VCaP (cell line): ENCODE measurements at regions not wholly inside any gene's neighbourhood (a gene's known extent, or its start where the extent isn't known, plus 50 kb on each side); places are given as distances from the start of the nearest gene placed in this dataset.
"Not testable (repeated sequence)": the region's sequence is repeated elsewhere in the genome, so short reads cannot be mapped to it uniquely, and the experiment has no call there.

Source experiments
- H3K27ac ChIP-seq: fragments of 450-650 bp; 2 replicates; pipeline ENCODE4 v1.5.1; 2017
- TF ChIP-seq, protein P1 (sequence below): fragments of 450-650 bp; conservative IDR thresholded peaks from 2 replicates; pipeline ENCODE4 v1.5.1; 2017; ENCODE audit warnings: mild to moderate bottlenecking, moderate library complexity

DNA sequence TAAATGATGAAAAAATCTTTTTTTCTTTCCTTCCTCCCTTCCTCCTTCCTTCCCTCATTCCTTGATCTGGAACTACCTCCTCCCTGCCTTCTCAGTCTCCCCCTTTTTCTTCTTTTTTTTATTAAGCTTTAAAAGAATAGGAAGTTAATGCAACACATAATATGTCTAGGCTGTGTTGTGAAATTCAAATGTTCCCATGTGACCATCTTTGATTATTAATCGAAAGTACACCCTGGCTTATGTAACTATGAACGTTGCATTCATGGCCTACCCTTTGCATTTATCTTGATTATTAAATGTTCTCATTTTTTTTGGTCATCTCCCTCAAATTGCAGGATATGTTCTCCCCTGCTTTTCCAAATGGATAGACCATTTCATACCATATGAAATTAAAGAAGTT, 376.0 kb downstream of the DSEL start:
- H3K27ac ChIP-seq: no peak overlapping the region
- TF ChIP-seq, protein P1, sequence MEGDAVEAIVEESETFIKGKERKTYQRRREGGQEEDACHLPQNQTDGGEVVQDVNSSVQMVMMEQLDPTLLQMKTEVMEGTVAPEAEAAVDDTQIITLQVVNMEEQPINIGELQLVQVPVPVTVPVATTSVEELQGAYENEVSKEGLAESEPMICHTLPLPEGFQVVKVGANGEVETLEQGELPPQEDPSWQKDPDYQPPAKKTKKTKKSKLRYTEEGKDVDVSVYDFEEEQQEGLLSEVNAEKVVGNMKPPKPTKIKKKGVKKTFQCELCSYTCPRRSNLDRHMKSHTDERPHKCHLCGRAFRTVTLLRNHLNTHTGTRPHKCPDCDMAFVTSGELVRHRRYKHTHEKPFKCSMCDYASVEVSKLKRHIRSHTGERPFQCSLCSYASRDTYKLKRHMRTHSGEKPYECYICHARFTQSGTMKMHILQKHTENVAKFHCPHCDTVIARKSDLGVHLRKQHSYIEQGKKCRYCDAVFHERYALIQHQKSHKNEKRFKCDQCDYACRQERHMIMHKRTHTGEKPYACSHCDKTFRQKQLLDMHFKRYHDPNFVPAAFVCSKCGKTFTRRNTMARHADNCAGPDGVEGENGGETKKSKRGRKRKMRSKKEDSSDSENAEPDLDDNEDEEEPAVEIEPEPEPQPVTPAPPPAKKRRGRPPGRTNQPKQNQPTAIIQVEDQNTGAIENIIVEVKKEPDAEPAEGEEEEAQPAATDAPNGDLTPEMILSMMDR: no peak

DNA sequence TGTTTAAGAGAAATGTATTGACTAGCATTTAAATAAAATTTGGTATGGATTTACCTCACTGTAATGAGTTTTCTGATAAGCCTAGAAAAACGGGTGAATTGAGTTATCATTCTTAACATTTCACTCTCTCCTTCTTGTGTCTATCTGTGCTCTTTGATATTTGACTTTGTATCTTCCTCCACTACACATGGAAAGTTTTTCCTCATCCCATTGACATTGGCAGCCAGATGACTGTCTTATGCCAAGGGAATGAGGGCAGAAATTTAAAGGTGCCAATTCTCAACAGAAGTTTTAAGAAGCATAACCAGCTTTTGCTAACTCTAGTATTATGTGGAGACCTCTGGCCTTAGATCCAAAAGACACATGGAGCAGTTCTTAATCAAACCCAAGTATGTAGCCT, 376.6 kb downstream of the DSEL start:
- H3K27ac ChIP-seq: no peak overlapping the region
- TF ChIP-seq, protein P1: no peak

DNA sequence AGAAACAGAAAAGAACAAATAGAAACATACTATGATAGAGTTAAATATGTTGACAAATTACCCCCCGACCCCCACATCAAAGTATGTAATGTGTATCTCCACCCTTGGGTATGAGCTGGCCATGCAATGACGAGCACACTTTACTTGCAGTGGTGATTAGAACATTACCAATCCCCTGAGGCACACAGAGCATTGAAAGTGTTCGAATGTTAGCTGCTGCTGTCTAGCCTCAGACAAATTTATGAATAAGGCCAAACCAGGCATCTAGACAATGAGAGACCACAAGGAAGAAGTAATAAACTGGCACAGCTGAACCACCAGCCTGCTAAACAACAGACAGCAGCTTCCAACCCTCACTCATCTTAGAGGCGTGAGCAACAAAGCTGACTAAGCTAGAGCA, 380.5 kb downstream of the DSEL start:
- no peak overlapping the region for H3K27ac ChIP-seq
- TF ChIP-seq, protein P1: no peak

DNA sequence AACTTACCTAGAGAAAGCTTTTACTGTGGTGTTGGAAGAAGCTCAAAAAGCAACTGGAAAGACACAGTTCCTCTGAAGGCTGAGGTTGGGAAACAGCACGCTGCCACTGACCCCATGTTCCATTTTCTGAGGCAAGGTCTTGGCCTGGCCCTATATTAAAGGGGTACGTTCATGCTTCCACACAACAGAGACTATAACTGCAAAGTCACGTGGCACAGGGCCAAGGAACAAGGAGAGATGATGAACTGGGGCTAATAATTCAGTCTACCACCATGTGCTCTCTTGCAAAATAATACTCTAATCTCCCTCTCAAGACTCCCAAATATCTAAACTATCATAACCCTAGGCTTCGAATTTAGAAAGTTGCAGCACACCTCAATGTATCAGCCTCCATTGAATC, 381.6 kb downstream of the DSEL start:
- TF ChIP-seq, protein P1: no peak
- H3K27ac ChIP-seq: 0 out of 2 replicates have a peak overlapping the region, but pooled peaks have one; percentile 33

DNA sequence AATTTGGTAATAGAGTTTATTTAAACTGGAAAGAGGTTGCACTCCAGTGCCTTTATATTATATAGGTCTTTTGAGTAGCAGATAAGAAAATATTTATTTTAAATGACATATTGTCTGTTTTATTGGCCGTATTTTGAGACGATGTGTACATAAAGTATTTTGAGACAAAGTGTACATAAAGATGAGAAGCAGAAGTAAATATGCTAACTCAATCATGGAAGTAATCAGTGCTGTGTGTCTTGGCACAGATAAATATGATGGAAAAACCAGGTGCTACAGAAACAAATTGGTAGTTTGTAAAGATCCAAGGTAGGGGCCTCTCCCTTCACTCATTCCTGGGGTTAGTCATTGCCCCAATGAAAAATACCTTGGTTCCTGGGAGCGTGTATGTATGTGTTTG, 382.9 kb downstream of the DSEL start:
- TF ChIP-seq, protein P1: no peak
- peak overlapping the region; percentile 33; the same call in 1 of the 2 replicates for H3K27ac ChIP-seq

DNA sequence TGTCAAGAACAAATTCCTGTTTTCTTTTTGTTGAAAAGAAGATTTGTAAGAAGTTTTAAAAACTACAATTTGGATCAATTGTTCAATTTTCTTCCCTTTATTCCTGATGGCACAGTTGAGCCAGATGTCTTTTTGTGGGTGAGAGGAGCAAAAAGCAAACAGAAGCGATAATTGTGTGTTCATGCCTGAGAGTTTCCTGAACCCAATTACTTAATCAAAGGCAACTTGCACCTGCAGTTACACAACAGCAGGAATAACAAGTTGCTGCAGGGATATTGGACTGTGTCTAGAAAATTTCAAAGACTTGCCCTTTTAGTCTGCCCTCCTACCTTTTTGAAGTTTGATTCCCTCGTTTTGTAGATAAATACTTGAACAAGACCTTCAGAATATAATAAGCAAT, 383.6 kb downstream of the DSEL start:
- H3K27ac ChIP-seq: peak overlapping the region; percentile 33

DNA sequence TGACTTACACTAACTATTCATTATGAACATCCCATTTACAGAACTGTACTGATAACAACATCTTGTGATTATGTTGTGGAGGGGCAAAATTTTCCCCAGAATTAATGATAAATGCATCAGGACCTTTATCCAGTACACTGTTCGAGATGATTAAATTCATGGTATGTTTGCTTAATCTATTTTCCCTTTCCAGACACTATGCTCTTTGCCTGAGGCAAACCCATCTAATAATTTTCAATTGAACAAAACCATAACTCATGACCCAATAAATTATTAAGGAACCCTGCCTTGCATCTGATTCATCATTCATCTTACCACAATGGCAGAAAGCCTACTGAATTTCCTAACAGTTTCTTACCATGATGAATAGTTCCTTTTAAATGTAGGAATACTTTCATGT, 385.0 kb downstream of the DSEL start:
- TF ChIP-seq, protein P1: no peak
- no peak overlapping the region for H3K27ac ChIP-seq

More for the DNA sequence above, 383.6 kb downstream of the DSEL start:
- TF ChIP-seq, protein P1: no peak

DNA sequence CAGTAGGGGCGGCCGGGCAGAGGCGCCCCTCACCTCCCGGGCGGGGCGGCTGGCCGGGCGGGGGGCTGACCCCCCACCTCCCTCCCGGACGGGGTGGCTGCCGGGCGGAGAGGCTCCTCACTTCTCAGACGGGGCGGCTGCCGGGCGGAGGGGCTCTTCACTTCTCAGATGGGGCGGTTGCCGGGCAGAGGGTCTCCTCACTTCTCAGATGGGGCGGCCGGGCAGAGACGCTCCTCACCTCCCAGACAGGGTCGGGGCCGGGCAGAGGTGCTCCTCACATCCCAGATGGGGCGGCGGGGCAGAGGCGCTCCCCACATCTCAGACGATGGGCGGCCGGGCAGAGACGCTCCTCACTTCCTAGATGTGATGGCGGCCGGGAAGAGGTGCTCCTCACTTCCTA, 389.8 kb downstream of the DSEL start:
- H3K27ac ChIP-seq: not testable (repeated sequence)
